ENCODE measurements at regions not wholly inside any gene's neighbourhood (a gene's known extent, or its start where the extent isn't known, plus 50 kb on each side); places are given as distances from the start of the nearest gene placed in this dataset.

- TF ChIP-seq, protein P1, sequence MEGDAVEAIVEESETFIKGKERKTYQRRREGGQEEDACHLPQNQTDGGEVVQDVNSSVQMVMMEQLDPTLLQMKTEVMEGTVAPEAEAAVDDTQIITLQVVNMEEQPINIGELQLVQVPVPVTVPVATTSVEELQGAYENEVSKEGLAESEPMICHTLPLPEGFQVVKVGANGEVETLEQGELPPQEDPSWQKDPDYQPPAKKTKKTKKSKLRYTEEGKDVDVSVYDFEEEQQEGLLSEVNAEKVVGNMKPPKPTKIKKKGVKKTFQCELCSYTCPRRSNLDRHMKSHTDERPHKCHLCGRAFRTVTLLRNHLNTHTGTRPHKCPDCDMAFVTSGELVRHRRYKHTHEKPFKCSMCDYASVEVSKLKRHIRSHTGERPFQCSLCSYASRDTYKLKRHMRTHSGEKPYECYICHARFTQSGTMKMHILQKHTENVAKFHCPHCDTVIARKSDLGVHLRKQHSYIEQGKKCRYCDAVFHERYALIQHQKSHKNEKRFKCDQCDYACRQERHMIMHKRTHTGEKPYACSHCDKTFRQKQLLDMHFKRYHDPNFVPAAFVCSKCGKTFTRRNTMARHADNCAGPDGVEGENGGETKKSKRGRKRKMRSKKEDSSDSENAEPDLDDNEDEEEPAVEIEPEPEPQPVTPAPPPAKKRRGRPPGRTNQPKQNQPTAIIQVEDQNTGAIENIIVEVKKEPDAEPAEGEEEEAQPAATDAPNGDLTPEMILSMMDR (IDR thresholded peaks at IDR 0.05), result no peak
- no peak for ATAC-seq (ENCODE audit: insufficient number of reproducible peaks, low FRiP score, low read depth)
- no peak for DNase-seq (ENCODE audit: low spot score)
- H3K36me3 ChIP-seq, result no peaks in the 10 kb centered on the region
- no peak overlapping the region for H3K27ac ChIP-seq
- H3K4me3 ChIP-seq, result no peak overlapping the region
- peaks cover 7 to 27% of the 10 kb centered on the region in 2 donors for H3K4me1 ChIP-seq (ENCODE audit: control insufficient read depth in 1 of 2, low read depth in 2 of 2)
- no peaks in the 10 kb centered on the region for H3K9me3 ChIP-seq
- H3K27me3 ChIP-seq (replicated peaks; ENCODE audit: insufficient read depth), result no peaks in the 10 kb centered on the region
Observed at GRCh38 chr3:185988080-185988815, 50.4 kb upstream of the TRA2B start.

Data from thoracic aorta (tissue), 2 donors.